H1 (cell line): ENCODE measurements at regions not wholly inside any gene's neighbourhood (a gene's known extent, or its start where the extent isn't known, plus 50 kb on each side); places are given as distances from the start of the nearest gene placed in this dataset.

Experiments used
- CEBPB ChIP-seq: IDR thresholded peaks from 2 replicates; pipeline ENCODE4 v1.6.1; 2012; ENCODE audit warnings: low read depth, low read length
- CTBP2 ChIP-seq: IDR thresholded peaks from 2 replicates; pipeline ENCODE4 v1.7.0; 2011; ENCODE audit warnings: borderline replicate concordance, mild to moderate bottlenecking, moderate library complexity, mixed read lengths, low read length; ENCODE audit not compliant: insufficient read depth, insufficient read length
- EP300 ChIP-seq, 2 experiments: IDR thresholded peaks; 1 replicate in 1 of 2; 2 replicates in 1 of 2; pipeline ENCODE4 v1.6.1; 2011 to 2012; ENCODE audit warnings: low read depth in 2 of 2, low read length in 2 of 2, mild to moderate bottlenecking in 2 of 2, borderline replicate concordance in 1 of 2, inconsistent platforms in 1 of 2, moderate library complexity in 1 of 2
- EZH2 ChIP-seq: fragments of 200-600 bp; sonication (generic); IDR thresholded peaks from 2 replicates; pipeline ENCODE4 v1.7.1; 2012; ENCODE audit warnings: low read depth, mild to moderate bottlenecking, moderate library complexity, low read length, inconsistent platforms; ENCODE audit not compliant: severe bottlenecking
- POLR2A ChIP-seq, 2 experiments: IDR thresholded peaks; 1 replicate in 1 of 2; 2 replicates in 1 of 2; pipeline ENCODE4 v1.6.1; 2011; ENCODE audit warnings: low read depth in 2 of 2, low read length in 2 of 2, mild to moderate bottlenecking in 2 of 2; ENCODE audit errors: control extremely low read depth in 1 of 2
- TF ChIP-seq, protein P1 (sequence below): IDR thresholded peaks from 2 replicates; pipeline ENCODE4 v1.6.1; 2012; ENCODE audit warnings: inconsistent platforms
- TF ChIP-seq, protein P2 (sequence below): IDR thresholded peaks from 2 replicates; pipeline ENCODE4 v1.6.1; 2011; ENCODE audit warnings: low read depth, mild to moderate bottlenecking, low read length; ENCODE audit not compliant: insufficient read depth
- TF ChIP-seq, protein P3 (sequence below): IDR thresholded peaks from 2 replicates; pipeline ENCODE4 v1.6.1; 2012; ENCODE audit warnings: low read length, inconsistent platforms
- TF ChIP-seq, protein P4 (sequence below), 3 experiments: IDR thresholded peaks; 1 replicate in 2 of 3; 2 replicates in 1 of 3; pipeline versions ENCODE4 v1.5.1 to v1.6.1; 2011; ENCODE audit warnings: low read length in 3 of 3, mild to moderate bottlenecking in 3 of 3, inconsistent platforms in 2 of 3, low read depth in 1 of 3, moderate library complexity in 1 of 3; ENCODE audit not compliant: insufficient read depth in 1 of 3; ENCODE audit errors: control extremely low read depth in 1 of 3

DNA sequence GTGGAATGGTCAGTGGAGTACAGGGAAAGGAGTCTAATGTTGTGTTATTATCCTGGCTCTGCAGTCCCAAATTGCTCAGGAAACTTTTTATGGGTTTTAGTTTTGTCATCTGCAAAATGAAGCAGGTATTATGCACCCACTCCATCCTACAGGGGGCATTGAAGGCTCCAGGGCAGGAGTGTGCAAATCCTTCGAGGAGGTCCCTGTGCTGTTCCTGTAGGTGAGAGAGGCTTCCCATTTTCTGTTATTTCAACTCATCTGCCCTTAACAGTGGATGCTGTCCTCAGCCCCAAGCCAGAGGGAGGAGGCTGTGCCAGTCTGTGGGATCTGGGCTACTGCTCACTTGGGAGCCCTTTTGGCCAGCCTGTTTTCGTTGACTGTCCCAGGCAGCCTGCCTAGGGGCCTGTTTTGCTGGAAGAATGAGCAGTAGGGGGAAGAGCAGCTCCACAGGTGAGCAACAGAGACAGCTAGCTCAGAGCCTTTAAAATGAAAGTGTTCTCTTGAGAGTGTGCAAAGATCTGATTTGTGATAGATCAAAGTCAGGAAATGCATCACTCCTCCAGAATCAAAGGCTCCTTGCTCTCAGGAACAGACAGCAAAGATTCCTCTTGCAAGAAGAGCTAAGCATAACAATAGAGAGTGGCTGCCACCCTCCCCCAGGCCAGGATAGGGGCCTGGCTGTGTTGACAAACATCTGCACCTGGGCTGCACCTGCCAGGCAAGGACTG lies 317.6 kb upstream of the PROX1 start:
- TF ChIP-seq POLR2A (IDR thresholded peaks at IDR 0.05; ENCODE audit: control extremely low read depth in 1 of 2, low read depth in 2 of 2, low read length in 2 of 2) = no peak
- TF ChIP-seq EZH2 = no peak
- TF ChIP-seq, protein P1, sequence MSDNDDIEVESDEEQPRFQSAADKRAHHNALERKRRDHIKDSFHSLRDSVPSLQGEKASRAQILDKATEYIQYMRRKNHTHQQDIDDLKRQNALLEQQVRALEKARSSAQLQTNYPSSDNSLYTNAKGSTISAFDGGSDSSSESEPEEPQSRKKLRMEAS = peak; percentile 84
- TF ChIP-seq EP300 (IDR thresholded peaks at IDR 0.05; ENCODE audit: borderline replicate concordance in 1 of 2, low read depth in 2 of 2, low read length in 2 of 2) = peak in 1 of 2 experiments; percentile 93; a peak in 2 of 3 replicates
- TF ChIP-seq, protein P2, sequence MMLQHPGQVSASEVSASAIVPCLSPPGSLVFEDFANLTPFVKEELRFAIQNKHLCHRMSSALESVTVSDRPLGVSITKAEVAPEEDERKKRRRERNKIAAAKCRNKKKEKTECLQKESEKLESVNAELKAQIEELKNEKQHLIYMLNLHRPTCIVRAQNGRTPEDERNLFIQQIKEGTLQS = no peak
- TF ChIP-seq CTBP2 = peak; percentile 51
- TF ChIP-seq CEBPB = no peak
- TF ChIP-seq, protein P3, sequence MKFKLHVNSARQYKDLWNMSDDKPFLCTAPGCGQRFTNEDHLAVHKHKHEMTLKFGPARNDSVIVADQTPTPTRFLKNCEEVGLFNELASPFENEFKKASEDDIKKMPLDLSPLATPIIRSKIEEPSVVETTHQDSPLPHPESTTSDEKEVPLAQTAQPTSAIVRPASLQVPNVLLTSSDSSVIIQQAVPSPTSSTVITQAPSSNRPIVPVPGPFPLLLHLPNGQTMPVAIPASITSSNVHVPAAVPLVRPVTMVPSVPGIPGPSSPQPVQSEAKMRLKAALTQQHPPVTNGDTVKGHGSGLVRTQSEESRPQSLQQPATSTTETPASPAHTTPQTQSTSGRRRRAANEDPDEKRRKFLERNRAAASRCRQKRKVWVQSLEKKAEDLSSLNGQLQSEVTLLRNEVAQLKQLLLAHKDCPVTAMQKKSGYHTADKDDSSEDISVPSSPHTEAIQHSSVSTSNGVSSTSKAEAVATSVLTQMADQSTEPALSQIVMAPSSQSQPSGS = no peak
- TF ChIP-seq, protein P4, sequence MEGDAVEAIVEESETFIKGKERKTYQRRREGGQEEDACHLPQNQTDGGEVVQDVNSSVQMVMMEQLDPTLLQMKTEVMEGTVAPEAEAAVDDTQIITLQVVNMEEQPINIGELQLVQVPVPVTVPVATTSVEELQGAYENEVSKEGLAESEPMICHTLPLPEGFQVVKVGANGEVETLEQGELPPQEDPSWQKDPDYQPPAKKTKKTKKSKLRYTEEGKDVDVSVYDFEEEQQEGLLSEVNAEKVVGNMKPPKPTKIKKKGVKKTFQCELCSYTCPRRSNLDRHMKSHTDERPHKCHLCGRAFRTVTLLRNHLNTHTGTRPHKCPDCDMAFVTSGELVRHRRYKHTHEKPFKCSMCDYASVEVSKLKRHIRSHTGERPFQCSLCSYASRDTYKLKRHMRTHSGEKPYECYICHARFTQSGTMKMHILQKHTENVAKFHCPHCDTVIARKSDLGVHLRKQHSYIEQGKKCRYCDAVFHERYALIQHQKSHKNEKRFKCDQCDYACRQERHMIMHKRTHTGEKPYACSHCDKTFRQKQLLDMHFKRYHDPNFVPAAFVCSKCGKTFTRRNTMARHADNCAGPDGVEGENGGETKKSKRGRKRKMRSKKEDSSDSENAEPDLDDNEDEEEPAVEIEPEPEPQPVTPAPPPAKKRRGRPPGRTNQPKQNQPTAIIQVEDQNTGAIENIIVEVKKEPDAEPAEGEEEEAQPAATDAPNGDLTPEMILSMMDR (IDR thresholded peaks at IDR 0.05; ENCODE audit: control extremely low read depth in 1 of 3, insufficient read depth in 1 of 3, low read depth in 1 of 3, low read length in 3 of 3) = peak; percentile 9 to 16 (median 15); a peak in 2 of 4 replicates
